ENCODE measurements at regions not wholly inside any gene's neighbourhood (a gene's known extent, or its start where the extent isn't known, plus 50 kb on each side); places are given as distances from the start of the nearest gene placed in this dataset.

GRCh38 chrX:141975839-141976238 is 72.1 kb downstream of the MAGEC1 start:
- DNase-seq (ENCODE audit: low read depth) = no peak
- Mint-ChIP-seq H3K27ac (ENCODE audit: unreplicated experiment) (no peak overlapping the region), H3K4me3 (ENCODE audit: unreplicated experiment) (no peak overlapping the region), H3K27me3 (ENCODE audit: low read depth, unreplicated experiment) (no peaks in the 10 kb centered on the region), H3K4me1 (ENCODE audit: low read depth, unreplicated experiment) (no peaks in the 10 kb centered on the region), H3K9me3 (ENCODE audit: unreplicated experiment) (no peaks in the 10 kb centered on the region), H3K36me3 (ENCODE audit: low read depth, unreplicated experiment) (no peaks in the 10 kb centered on the region)
- FAIRE-seq = peak; percentile 67
- Histone ChIP-seq H2AFZ (ENCODE audit: low read depth, low read length) (no peak overlapping the region), H3K4me1 (ENCODE audit: insufficient read depth, low read length) (no peaks in the 10 kb centered on the region), H3K4me2 (ENCODE audit: low read length) (no peak overlapping the region), H3K4me3 (ENCODE audit: insufficient read depth, low read depth, low read length) (no peak overlapping the region), H4K20me1 (ENCODE audit: insufficient read depth, low read length) (no peaks in the 10 kb centered on the region), H3K27me3 (ENCODE audit: insufficient read depth, low read length) (no peaks in the 10 kb centered on the region), H3K79me2 (ENCODE audit: insufficient read depth, low read length) (no peaks in the 10 kb centered on the region), H3K27ac (ENCODE audit: low read depth, low read length) (no peak overlapping the region), H3K9ac (ENCODE audit: low read length) (no peak overlapping the region), H3K36me3 (ENCODE audit: insufficient read depth, low read length) (no peaks in the 10 kb centered on the region), H3K9me3 (ENCODE audit: insufficient read depth, low read depth, low read length) (no peaks in the 10 kb centered on the region)
- TF ChIP-seq EZH2 (IDR thresholded peaks at IDR 0.05; ENCODE audit: insufficient read depth, low read length) (no peak), CTCF (IDR thresholded peaks at IDR 0.05; ENCODE audit: insufficient read depth, low read depth, low read length) (no peak)

GRCh38 chrX:141969706-141970105 is 66.0 kb downstream of the MAGEC1 start:
- H3K36me3 ChIP-seq (ENCODE audit: insufficient read depth, low read length) = no peaks in the 10 kb centered on the region
- H2AFZ ChIP-seq (ENCODE audit: low read depth, low read length) = no peak overlapping the region
- no peak for DNase-seq (ENCODE audit: low read depth)
- no peaks in the 10 kb centered on the region for H3K27me3 Mint-ChIP-seq (ENCODE audit: low read depth, unreplicated experiment)
- H4K20me1 ChIP-seq (ENCODE audit: insufficient read depth, low read length) = no peaks in the 10 kb centered on the region
- H3K36me3 Mint-ChIP-seq (ENCODE audit: low read depth, unreplicated experiment) = no peaks in the 10 kb centered on the region
- H3K27me3 ChIP-seq (ENCODE audit: insufficient read depth, low read length) = no peaks in the 10 kb centered on the region
- no peak overlapping the region for H3K4me3 Mint-ChIP-seq (ENCODE audit: unreplicated experiment)
- H3K4me3 ChIP-seq (ENCODE audit: insufficient read depth, low read depth, low read length) = no peak overlapping the region
- no peaks in the 10 kb centered on the region for H3K9me3 ChIP-seq (ENCODE audit: insufficient read depth, low read depth, low read length)
- H3K4me1 ChIP-seq (ENCODE audit: insufficient read depth, low read length) = no peaks in the 10 kb centered on the region
- no peaks in the 10 kb centered on the region for H3K4me1 Mint-ChIP-seq (ENCODE audit: low read depth, unreplicated experiment)
- H3K27ac ChIP-seq (ENCODE audit: low read depth, low read length) = no peak overlapping the region
- H3K27ac Mint-ChIP-seq (ENCODE audit: unreplicated experiment) = no peak overlapping the region
- H3K4me2 ChIP-seq (ENCODE audit: low read length) = no peak overlapping the region
- H3K79me2 ChIP-seq (ENCODE audit: insufficient read depth, low read length) = no peaks in the 10 kb centered on the region
- no peak overlapping the region for H3K9ac ChIP-seq (ENCODE audit: low read length)
- FAIRE-seq = no peak
- no peaks in the 10 kb centered on the region for H3K9me3 Mint-ChIP-seq (ENCODE audit: unreplicated experiment)
- no peak for TF ChIP-seq CTCF (IDR thresholded peaks at IDR 0.05; ENCODE audit: insufficient read depth, low read depth, low read length)
- TF ChIP-seq EZH2 (IDR thresholded peaks at IDR 0.05; ENCODE audit: insufficient read depth, low read length) = no peak

GRCh38 chrX:141960578-141960977 is 56.9 kb downstream of the MAGEC1 start:
- Histone ChIP-seq H4K20me1 (ENCODE audit: insufficient read depth, low read length) (no peaks in the 10 kb centered on the region), H2AFZ (ENCODE audit: low read depth, low read length) (no peak overlapping the region), H3K4me2 (ENCODE audit: low read length) (no peak overlapping the region), H3K4me3 (ENCODE audit: insufficient read depth, low read depth, low read length) (no peak overlapping the region), H3K4me1 (ENCODE audit: insufficient read depth, low read length) (no peaks in the 10 kb centered on the region), H3K9ac (ENCODE audit: low read length) (no peak overlapping the region), H3K27ac (ENCODE audit: low read depth, low read length) (no peak overlapping the region), H3K9me3 (ENCODE audit: insufficient read depth, low read depth, low read length) (no peaks in the 10 kb centered on the region), H3K36me3 (ENCODE audit: insufficient read depth, low read length) (no peaks in the 10 kb centered on the region), H3K27me3 (ENCODE audit: insufficient read depth, low read length) (no peaks in the 10 kb centered on the region), H3K79me2 (ENCODE audit: insufficient read depth, low read length) (no peaks in the 10 kb centered on the region)
- FAIRE-seq (peak; percentile 70), DNase-seq (ENCODE audit: low read depth) (no peak)
- H3K4me1 Mint-ChIP-seq (ENCODE audit: low read depth, unreplicated experiment) = peaks cover 4% of the 10 kb centered on the region
- no peaks in the 10 kb centered on the region for H3K9me3 Mint-ChIP-seq (ENCODE audit: unreplicated experiment)
- no peaks in the 10 kb centered on the region for H3K27me3 Mint-ChIP-seq (ENCODE audit: low read depth, unreplicated experiment)
- no peak for TF ChIP-seq CTCF (IDR thresholded peaks at IDR 0.05; ENCODE audit: insufficient read depth, low read depth, low read length)
- TF ChIP-seq EZH2 (IDR thresholded peaks at IDR 0.05; ENCODE audit: insufficient read depth, low read length) = no peak
- H3K36me3 Mint-ChIP-seq (ENCODE audit: low read depth, unreplicated experiment) = no peaks in the 10 kb centered on the region
- H3K4me3 Mint-ChIP-seq (ENCODE audit: unreplicated experiment) = no peak overlapping the region
- no peak overlapping the region for H3K27ac Mint-ChIP-seq (ENCODE audit: unreplicated experiment)

All from astrocyte (in vitro differentiated cells and primary cell).